ENCODE measurements at regions not wholly inside any gene's neighbourhood (a gene's known extent, or its start where the extent isn't known, plus 50 kb on each side); places are given as distances from the start of the nearest gene placed in this dataset.

GRCh38 chr2:19819097-19820065 is 82.4 kb downstream of the TTC32 start:
- H3K36me3 Mint-ChIP-seq: no peaks in the 10 kb centered on the region
- DNase-seq: no peak
- no peak overlapping the region for H3K27ac Mint-ChIP-seq
- no peaks in the 10 kb centered on the region for H3K4me1 Mint-ChIP-seq
- no peaks in the 10 kb centered on the region for H3K9me3 Mint-ChIP-seq (ENCODE audit: low read depth)
- CTCF ChIA-PET: no interaction called here
- no peak overlapping the region for H3K4me3 Mint-ChIP-seq
- ATAC-seq: no peak
- H3K27me3 Mint-ChIP-seq: peaks cover 23% of the 10 kb centered on the region

GRCh38 chr2:19818543-19818942 is 83.2 kb downstream of the TTC32 start:
- Mint-ChIP-seq H3K4me1 (no peaks in the 10 kb centered on the region), H3K27ac (no peak overlapping the region), H3K4me3 (no peak overlapping the region), H3K9me3 (ENCODE audit: low read depth) (no peaks in the 10 kb centered on the region), H3K36me3 (no peaks in the 10 kb centered on the region), H3K27me3 (peaks cover 15% of the 10 kb centered on the region)
- DNase-seq (no peak), ATAC-seq (no peak)
- CTCF ChIA-PET: no interaction called here

GRCh38 chr2:19818039-19818438 is 83.7 kb downstream of the TTC32 start:
- H3K4me3 Mint-ChIP-seq: no peak overlapping the region
- no peaks in the 10 kb centered on the region for H3K4me1 Mint-ChIP-seq

DNA sequence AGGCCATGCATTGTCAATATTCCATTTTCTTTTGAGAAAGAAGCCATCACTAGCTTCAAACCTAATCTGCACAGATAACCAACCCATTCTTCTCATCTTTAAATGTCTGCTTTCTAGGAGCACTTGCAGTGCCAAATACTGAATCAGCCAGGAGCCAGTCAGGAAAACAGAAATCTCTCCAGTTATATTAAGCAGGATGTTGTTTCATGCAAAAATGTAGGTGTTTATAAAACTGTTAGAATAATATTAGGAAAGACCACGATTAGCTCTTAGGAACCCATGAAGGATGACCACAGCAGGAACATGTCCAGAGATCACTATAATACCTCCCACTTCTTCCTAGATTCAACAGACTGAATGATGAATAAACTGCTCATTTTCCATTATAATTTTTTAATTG is 86.0 kb downstream of the TTC32 start:
- H3K27ac Mint-ChIP-seq: no peak overlapping the region
- CTCF ChIA-PET: no interaction called here
- no peaks in the 10 kb centered on the region for H3K4me1 Mint-ChIP-seq
- no peak for DNase-seq
- peaks cover 8% of the 10 kb centered on the region for H3K27me3 Mint-ChIP-seq
- ATAC-seq: no peak
- H3K36me3 Mint-ChIP-seq: no peaks in the 10 kb centered on the region
- no peak overlapping the region for H3K4me3 Mint-ChIP-seq
- no peaks in the 10 kb centered on the region for H3K9me3 Mint-ChIP-seq (ENCODE audit: low read depth)

More at GRCh38 chr2:19818039-19818438, 83.7 kb downstream of the TTC32 start:
- DNase-seq (no peak), ATAC-seq (no peak)
- no peaks in the 10 kb centered on the region for H3K36me3 Mint-ChIP-seq
- CTCF ChIA-PET: no interaction called here
- no peak overlapping the region for H3K27ac Mint-ChIP-seq
- peaks cover 13% of the 10 kb centered on the region for H3K27me3 Mint-ChIP-seq
- H3K9me3 Mint-ChIP-seq (ENCODE audit: low read depth): no peaks in the 10 kb centered on the region

- DNase-seq (no peak), ATAC-seq (no peak)
- peaks cover 8% of the 10 kb centered on the region for H3K27me3 Mint-ChIP-seq
- H3K4me1 Mint-ChIP-seq: no peaks in the 10 kb centered on the region
- H3K27ac Mint-ChIP-seq: no peak overlapping the region
- no peaks in the 10 kb centered on the region for H3K9me3 Mint-ChIP-seq (ENCODE audit: low read depth)
- no peak overlapping the region for H3K4me3 Mint-ChIP-seq
- CTCF ChIA-PET: no interaction called here
- no peaks in the 10 kb centered on the region for H3K36me3 Mint-ChIP-seq
Observed at GRCh38 chr2:19812166-19812565, 89.6 kb downstream of the TTC32 start.

DNA sequence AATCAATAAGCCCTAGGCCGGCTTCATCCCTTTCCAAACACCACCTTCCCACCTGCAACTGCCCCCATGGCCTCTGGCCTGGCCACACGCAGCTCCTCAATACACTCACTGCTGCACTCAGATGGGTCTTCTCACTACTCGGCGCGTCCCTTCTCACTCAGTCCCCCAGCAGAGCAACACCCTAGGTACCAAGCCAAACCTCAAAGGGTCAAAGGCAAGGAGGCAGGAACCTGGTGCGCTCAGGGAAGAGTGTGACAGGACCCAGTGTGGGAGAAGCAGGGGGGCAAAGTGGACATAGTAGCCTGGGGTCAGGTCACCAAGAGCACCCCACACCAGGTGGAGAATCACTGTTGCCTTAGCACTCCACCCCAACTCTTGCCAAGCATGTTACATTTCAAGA is 90.6 kb downstream of the TTC32 start:
- CTCF ChIA-PET: no interaction called here
- peaks cover 8% of the 10 kb centered on the region for H3K27me3 Mint-ChIP-seq
- H3K9me3 Mint-ChIP-seq (ENCODE audit: low read depth): no peaks in the 10 kb centered on the region
- no peaks in the 10 kb centered on the region for H3K36me3 Mint-ChIP-seq
- H3K4me3 Mint-ChIP-seq: no peak overlapping the region
- H3K27ac Mint-ChIP-seq: no peak overlapping the region
- DNase-seq (no peak), ATAC-seq (no peak)
- H3K4me1 Mint-ChIP-seq: no peaks in the 10 kb centered on the region

DNA sequence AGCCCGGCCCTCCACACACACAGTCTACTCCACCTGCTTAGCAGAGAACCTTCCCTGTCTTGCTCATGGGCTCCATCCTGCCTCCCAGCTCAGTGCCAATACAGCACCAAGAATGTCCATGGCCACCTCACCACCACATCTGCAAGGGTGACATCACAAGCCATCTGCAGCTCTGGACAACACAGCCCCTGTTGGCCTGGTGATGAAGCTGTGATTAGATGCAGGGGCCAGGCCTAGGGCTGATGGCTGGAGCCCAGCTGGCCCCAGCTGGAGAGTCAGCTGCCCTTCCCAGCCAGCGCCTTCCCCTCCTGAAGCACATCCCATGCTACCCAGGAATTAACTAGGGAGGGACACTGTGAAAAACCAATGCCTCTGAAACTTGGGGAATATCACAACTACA is 91.1 kb downstream of the TTC32 start:
- Mint-ChIP-seq H3K4me3 (no peak overlapping the region), H3K27ac (no peak overlapping the region), H3K36me3 (no peaks in the 10 kb centered on the region), H3K9me3 (ENCODE audit: low read depth) (no peaks in the 10 kb centered on the region), H3K4me1 (no peaks in the 10 kb centered on the region), H3K27me3 (peaks cover 8% of the 10 kb centered on the region)
- DNase-seq: no peak
- no peak for ATAC-seq
- CTCF ChIA-PET: no interaction called here

DNA sequence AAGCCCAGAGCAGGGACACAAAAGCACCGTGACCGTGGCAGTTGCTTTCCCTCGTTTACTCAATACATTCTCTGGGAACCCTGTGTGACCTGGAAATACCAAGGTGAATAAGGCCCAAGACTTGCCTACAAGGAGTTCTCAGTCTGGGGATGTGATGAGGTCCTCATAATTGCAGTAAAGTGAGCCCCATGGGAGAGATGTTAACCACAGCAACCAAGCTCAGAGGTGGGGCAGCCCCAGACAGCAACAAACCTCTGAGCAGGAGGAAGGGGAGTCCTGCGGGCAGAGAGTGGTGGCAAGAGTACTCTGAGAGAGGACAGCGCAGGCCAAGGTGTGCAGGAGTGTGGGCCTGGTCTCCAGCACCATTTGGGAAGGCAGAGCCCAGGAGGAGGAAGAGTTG is 91.6 kb downstream of the TTC32 start:
- Mint-ChIP-seq H3K4me3 (no peak overlapping the region), H3K27ac (no peak overlapping the region), H3K9me3 (ENCODE audit: low read depth) (no peaks in the 10 kb centered on the region), H3K36me3 (no peaks in the 10 kb centered on the region), H3K27me3 (peaks cover 4% of the 10 kb centered on the region), H3K4me1 (no peaks in the 10 kb centered on the region)
- DNase-seq (peak; percentile 36), ATAC-seq (no peak)
- CTCF ChIA-PET: no interaction called here

DNA sequence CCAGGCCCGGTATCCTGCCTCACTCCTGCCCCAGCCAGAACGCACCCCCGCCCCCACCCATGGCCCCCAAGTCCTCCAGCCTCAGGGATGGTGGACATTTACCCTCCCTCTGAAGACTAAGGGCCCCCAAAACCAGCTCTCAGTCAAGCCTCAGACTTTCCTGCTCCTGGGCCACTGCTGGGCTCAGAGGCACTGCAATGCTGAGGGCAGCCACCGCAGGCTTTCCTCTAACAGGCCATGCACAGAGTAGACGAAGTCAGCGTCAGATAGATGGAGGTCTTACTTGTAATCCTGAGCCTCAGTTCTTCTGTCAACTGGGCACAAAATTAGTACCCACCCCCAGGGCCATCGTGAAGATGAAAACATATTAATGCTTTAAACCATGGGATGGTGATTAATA is 92.6 kb downstream of the TTC32 start:
- DNase-seq (peak; percentile 28), ATAC-seq (no peak)
- Mint-ChIP-seq H3K4me3 (no peak overlapping the region), H3K36me3 (no peaks in the 10 kb centered on the region), H3K27me3 (no peaks in the 10 kb centered on the region), H3K27ac (no peak overlapping the region), H3K4me1 (no peaks in the 10 kb centered on the region), H3K9me3 (ENCODE audit: low read depth) (no peaks in the 10 kb centered on the region)
- CTCF ChIA-PET: no interaction called here

DNA sequence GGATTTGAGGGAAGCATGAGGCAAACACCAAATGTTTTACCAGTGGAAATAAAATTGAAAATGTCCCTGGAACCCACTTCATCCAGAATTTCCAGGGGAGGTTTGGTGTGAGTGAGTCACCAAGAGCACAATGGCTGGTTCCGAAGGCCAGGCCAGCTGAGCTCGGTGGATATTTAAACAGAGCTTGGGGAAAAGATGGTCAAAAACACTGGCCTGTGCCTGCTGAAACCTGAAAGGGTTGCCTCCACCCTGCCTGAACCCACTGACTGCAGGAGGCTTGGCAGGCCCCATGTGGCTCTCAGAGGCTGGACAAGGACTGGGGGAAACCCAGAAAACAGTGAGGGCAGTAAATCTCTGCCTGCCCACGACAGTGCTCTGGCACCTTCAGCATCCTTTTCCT is 93.9 kb downstream of the TTC32 start:
- CTCF ChIA-PET: no interaction called here
- no peak overlapping the region for H3K27ac Mint-ChIP-seq
- ATAC-seq: no peak

DNA sequence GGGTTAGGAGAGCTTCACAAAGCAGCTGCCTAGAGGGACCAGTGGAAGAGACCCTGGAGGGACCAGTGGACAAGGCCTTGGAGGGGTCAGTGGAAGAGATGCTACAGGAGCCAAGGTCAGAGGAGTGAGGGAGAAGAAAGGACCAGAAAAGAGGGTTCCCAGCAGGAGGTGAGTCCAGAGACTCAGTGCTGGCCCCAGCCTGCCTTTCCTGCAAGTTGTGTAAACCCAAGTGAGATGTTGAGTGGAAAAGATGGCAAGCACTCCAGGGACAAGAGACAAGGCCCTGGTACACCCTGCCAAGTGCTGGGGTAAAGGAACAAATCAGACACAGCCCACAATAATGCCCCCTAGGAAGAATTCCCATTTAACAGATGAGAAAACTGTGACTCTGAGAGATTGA is 94.4 kb downstream of the TTC32 start:
- H3K27me3 Mint-ChIP-seq: peaks cover 3% of the 10 kb centered on the region
- H3K36me3 Mint-ChIP-seq: no peaks in the 10 kb centered on the region
- no peak overlapping the region for H3K27ac Mint-ChIP-seq
- no peaks in the 10 kb centered on the region for H3K4me1 Mint-ChIP-seq
- CTCF ChIA-PET: no interaction called here
- ATAC-seq: no peak
- H3K4me3 Mint-ChIP-seq: no peak overlapping the region
- H3K9me3 Mint-ChIP-seq (ENCODE audit: low read depth): no peaks in the 10 kb centered on the region
- no peak for DNase-seq

More for the DNA sequence above, 93.9 kb downstream of the TTC32 start:
- Mint-ChIP-seq H3K4me3 (no peak overlapping the region), H3K36me3 (no peaks in the 10 kb centered on the region), H3K9me3 (ENCODE audit: low read depth) (no peaks in the 10 kb centered on the region), H3K4me1 (no peaks in the 10 kb centered on the region), H3K27me3 (peaks cover 3% of the 10 kb centered on the region)
- DNase-seq: no peak

GRCh38 chr2:19806591-19806990 is 95.2 kb downstream of the TTC32 start:
- ATAC-seq (no peak), DNase-seq (peak; percentile 31)
- Mint-ChIP-seq H3K27me3 (peaks cover 3% of the 10 kb centered on the region), H3K4me1 (no peaks in the 10 kb centered on the region), H3K27ac (no peak overlapping the region), H3K4me3 (no peak overlapping the region), H3K9me3 (ENCODE audit: low read depth) (no peaks in the 10 kb centered on the region), H3K36me3 (no peaks in the 10 kb centered on the region)
- CTCF ChIA-PET: no interaction called here

DNA sequence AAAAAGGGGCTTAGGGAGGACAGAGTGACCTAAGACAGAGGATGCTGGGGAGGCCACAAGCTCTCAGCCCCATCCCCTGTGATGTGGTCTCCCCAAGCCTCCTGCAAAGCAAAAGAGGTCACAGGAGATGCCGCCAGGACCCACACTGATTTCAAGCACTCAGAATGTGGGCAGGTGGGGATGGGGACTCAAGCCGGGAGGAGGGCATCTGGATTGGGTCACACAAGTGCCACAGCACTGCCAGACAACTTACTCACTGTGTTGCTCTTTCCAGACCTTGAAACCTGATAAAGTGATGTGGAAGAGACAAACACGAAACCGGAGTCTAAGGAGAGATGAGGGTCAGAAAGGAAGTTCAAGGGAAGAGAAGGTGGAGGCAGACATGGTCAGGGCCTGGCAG is 95.7 kb downstream of the TTC32 start:
- Mint-ChIP-seq H3K36me3 (no peaks in the 10 kb centered on the region), H3K27me3 (peaks cover 3% of the 10 kb centered on the region), H3K4me3 (no peak overlapping the region), H3K27ac (no peak overlapping the region), H3K9me3 (ENCODE audit: low read depth) (no peaks in the 10 kb centered on the region), H3K4me1 (no peaks in the 10 kb centered on the region)
- ATAC-seq (no peak), DNase-seq (peak; percentile 28)
- CTCF ChIA-PET: no interaction called here

DNA sequence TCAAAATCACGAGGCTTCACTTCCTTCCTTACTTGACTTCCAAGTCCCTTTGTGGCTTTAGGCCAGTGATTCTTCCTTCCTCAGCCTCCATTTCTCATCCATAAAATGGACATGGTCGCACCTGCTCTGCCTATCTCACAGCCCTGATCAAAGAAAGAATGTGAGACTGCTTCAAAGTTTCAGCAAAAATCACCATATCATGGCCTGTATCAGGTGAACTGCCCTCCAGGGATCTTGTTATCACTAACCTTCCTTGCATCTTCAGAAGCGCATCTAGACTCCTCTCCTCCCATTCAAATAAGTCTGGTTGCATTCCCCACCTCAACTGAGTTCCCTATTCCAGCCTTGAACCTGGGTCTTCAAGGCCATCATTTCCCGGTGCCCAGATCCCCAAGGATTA is 96.5 kb downstream of the TTC32 start:
- Mint-ChIP-seq H3K4me3 (no peak overlapping the region), H3K4me1 (no peaks in the 10 kb centered on the region), H3K27me3 (peaks cover 3% of the 10 kb centered on the region), H3K27ac (no peak overlapping the region), H3K36me3 (no peaks in the 10 kb centered on the region), H3K9me3 (ENCODE audit: low read depth) (no peaks in the 10 kb centered on the region)
- ATAC-seq (no peak), DNase-seq (no peak)
- CTCF ChIA-PET: no interaction called here

Data from activated CD8-positive, alpha-beta memory T cell treated with anti-CD3 and anti-CD28 coated beads, Interleukin-2, amount 10 ng/mL, durations not matched to agents 7 days and 5 days (primary cell).